ENCODE measurements at regions not wholly inside any gene's neighbourhood (a gene's known extent, or its start where the extent isn't known, plus 50 kb on each side); places are given as distances from the start of the nearest gene placed in this dataset.

DNA sequence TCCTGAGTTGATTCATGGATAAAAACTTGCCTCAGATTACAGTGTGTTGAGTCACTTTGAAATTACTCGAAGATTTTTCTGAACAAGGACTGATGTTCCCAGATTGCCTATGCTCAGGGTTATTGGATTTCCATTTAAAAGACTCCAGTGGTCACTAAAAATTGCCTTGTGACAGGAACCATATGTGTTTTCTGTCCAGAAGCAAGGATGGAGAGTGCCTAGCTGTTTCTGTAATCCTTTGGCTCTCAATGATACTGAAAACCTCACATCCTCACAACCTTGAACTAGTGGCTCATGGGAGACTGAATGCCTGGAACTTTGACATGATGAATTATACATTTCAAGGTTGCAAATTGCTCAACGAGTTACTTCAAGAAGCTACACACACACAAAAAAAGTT, 1271.8 kb downstream of the BRINP3 start:
- TF ChIP-seq, protein P1, sequence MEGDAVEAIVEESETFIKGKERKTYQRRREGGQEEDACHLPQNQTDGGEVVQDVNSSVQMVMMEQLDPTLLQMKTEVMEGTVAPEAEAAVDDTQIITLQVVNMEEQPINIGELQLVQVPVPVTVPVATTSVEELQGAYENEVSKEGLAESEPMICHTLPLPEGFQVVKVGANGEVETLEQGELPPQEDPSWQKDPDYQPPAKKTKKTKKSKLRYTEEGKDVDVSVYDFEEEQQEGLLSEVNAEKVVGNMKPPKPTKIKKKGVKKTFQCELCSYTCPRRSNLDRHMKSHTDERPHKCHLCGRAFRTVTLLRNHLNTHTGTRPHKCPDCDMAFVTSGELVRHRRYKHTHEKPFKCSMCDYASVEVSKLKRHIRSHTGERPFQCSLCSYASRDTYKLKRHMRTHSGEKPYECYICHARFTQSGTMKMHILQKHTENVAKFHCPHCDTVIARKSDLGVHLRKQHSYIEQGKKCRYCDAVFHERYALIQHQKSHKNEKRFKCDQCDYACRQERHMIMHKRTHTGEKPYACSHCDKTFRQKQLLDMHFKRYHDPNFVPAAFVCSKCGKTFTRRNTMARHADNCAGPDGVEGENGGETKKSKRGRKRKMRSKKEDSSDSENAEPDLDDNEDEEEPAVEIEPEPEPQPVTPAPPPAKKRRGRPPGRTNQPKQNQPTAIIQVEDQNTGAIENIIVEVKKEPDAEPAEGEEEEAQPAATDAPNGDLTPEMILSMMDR (IDR thresholded peaks at IDR 0.05; ENCODE audit: unreplicated experiment): no peak
- H3K36me3 Mint-ChIP-seq (ENCODE audit: insufficient read depth): no peaks in the 10 kb centered on the region
- no peak for DNase-seq (ENCODE audit: low spot score, unreplicated experiment)
- H3K27ac Mint-ChIP-seq: no peak overlapping the region
- no peaks in the 10 kb centered on the region for H3K27me3 Mint-ChIP-seq
- H3K4me1 Mint-ChIP-seq (ENCODE audit: low read depth): no peaks in the 10 kb centered on the region
- H3K9me3 Mint-ChIP-seq (ENCODE audit: low read depth): peaks cover 4% of the 10 kb centered on the region
- no peak overlapping the region for H3K4me3 Mint-ChIP-seq (ENCODE audit: low read depth)

DNA sequence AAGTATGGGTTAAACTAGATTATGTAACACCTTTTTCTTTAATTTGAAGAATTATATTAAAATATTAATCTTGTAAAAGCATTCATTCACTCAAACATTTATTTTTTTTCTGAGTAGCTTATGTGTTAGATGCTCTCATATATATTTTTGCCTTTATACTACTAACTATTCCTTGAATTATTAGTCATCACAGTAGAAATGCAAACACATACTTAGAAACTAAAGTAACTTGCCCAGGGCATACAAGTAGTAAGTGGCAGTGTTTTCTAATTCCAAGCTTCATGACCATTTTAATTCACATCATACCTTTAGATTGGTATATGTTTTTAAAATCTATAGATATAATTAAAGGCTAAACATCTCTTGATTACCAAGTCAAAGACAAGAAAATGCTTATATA, 1271.0 kb downstream of the BRINP3 start:
- DNase-seq (ENCODE audit: low spot score, unreplicated experiment): no peak
- Mint-ChIP-seq H3K4me3 (ENCODE audit: low read depth) (no peak overlapping the region), H3K36me3 (ENCODE audit: insufficient read depth) (no peaks in the 10 kb centered on the region), H3K27me3 (no peaks in the 10 kb centered on the region), H3K9me3 (ENCODE audit: low read depth) (peaks cover 4% of the 10 kb centered on the region), H3K27ac (no peak overlapping the region), H3K4me1 (ENCODE audit: low read depth) (no peaks in the 10 kb centered on the region)
- TF ChIP-seq, protein P1 (IDR thresholded peaks at IDR 0.05; ENCODE audit: unreplicated experiment): no peak

DNA sequence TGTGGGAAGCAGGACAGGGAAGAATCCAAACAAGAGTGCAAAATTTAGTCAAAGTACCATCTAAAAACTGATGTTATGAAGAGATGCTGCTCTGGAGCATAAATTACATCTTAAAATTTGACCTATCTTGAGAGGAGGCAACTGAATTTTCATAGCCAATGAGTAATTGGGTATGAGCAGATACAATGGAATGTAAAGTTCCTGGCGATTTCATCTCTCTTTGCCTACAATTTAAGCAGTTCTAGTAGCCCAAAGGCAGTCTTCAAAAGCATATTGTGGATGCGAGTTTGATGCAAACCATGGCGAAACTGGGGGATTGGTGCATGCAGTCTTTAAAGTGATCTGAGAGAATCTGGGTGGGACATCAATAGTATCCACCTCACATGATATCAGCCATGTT, 1265.9 kb downstream of the BRINP3 start:
- no peak for DNase-seq (ENCODE audit: low spot score, unreplicated experiment)
- no peaks in the 10 kb centered on the region for H3K4me1 Mint-ChIP-seq (ENCODE audit: low read depth)
- no peak overlapping the region for H3K27ac Mint-ChIP-seq
- TF ChIP-seq, protein P1 (IDR thresholded peaks at IDR 0.05; ENCODE audit: unreplicated experiment): no peak
- H3K27me3 Mint-ChIP-seq: no peaks in the 10 kb centered on the region
- H3K9me3 Mint-ChIP-seq (ENCODE audit: low read depth): peaks cover 4% of the 10 kb centered on the region
- no peak overlapping the region for H3K4me3 Mint-ChIP-seq (ENCODE audit: low read depth)
- no peaks in the 10 kb centered on the region for H3K36me3 Mint-ChIP-seq (ENCODE audit: insufficient read depth)

DNA sequence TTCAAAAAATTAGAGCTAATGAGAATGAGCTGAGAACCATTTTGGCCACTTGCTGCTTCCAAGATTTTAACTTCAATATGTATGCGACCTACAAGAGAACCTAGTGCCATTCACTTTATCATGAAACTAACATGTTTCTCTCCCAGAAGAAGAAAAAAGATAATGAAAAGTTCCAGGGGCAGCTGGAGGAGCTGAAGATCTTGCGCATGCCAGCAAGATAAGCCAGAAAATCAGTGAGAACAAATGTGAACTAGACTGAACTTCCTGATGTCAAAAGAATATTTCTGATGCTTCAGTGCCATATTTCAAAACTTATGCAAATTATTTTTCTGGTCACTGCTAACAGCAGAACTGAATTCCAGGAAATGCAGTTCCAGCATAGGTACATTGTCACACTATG, 1265.1 kb downstream of the BRINP3 start:
- H3K27me3 Mint-ChIP-seq: no peaks in the 10 kb centered on the region
- peaks cover 4% of the 10 kb centered on the region for H3K9me3 Mint-ChIP-seq (ENCODE audit: low read depth)
- TF ChIP-seq, protein P1 (IDR thresholded peaks at IDR 0.05; ENCODE audit: unreplicated experiment): no peak
- no peak overlapping the region for H3K27ac Mint-ChIP-seq
- no peak for DNase-seq (ENCODE audit: low spot score, unreplicated experiment)
- H3K36me3 Mint-ChIP-seq (ENCODE audit: insufficient read depth): no peaks in the 10 kb centered on the region
- H3K4me3 Mint-ChIP-seq (ENCODE audit: low read depth): no peak overlapping the region
- H3K4me1 Mint-ChIP-seq (ENCODE audit: low read depth): no peaks in the 10 kb centered on the region

DNA sequence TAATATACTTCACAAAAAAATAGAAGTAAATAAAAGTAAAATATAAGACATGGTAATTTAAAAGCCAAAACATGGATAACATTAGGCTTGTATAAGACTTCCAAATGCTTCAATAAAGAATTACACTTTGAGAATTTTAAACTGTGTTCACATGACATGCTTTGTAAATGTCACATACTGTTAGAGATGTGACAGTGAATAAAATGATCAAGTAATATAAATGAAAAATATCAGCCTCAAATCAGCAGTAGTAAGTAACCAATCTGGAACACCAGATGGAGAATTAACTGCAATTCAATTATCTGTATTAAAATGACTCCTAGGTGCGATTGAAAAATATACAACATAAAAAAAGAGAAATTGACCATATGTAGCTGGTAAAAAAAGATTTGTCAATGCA, 1260.8 kb downstream of the BRINP3 start:
- DNase-seq (ENCODE audit: low spot score, unreplicated experiment): no peak
- TF ChIP-seq, protein P1 (IDR thresholded peaks at IDR 0.05; ENCODE audit: unreplicated experiment): no peak
- Mint-ChIP-seq H3K4me3 (ENCODE audit: low read depth) (no peak overlapping the region), H3K27me3 (no peaks in the 10 kb centered on the region), H3K9me3 (ENCODE audit: low read depth) (no peaks in the 10 kb centered on the region), H3K36me3 (ENCODE audit: insufficient read depth) (no peaks in the 10 kb centered on the region), H3K27ac (no peak overlapping the region), H3K4me1 (ENCODE audit: low read depth) (no peaks in the 10 kb centered on the region)

Data from progenitor cell of endocrine pancreas (in vitro differentiated cells).